Esophagus squamous epithelium (tissue), 5 donors: ENCODE measurements at regions not wholly inside any gene's neighbourhood (a gene's known extent, or its start where the extent isn't known, plus 50 kb on each side); places are given as distances from the start of the nearest gene placed in this dataset.

Source experiments
- DNase-seq: peaks from one replicate; lab custom pipeline; 2025; lab: John Stamatoyannopoulos, UW
- H3K27ac ChIP-seq, 4 donors: fragments of 200-600 bp; sonication (generic); one replicate each; pipeline ENCODE4 v1.5.1; 2016 to 2019; ENCODE audit warnings: mild to moderate bottlenecking in 1 of 4
- H3K27me3 ChIP-seq, 4 donors: fragments of 200-600 bp; sonication (generic); 1 replicate in 3 of 4; 2 replicates in 1 of 4; pipeline versions ENCODE4 v1.5.1 to v1.6.0; 2017 to 2021; ENCODE audit warnings: antibody characterized with exemption in 1 of 4
- H3K36me3 ChIP-seq, 3 donors: fragments of 200-600 bp; sonication (generic); one replicate each; pipeline ENCODE4 v1.5.1; 2016 to 2019
- H3K4me1 ChIP-seq, 3 donors: fragments of 200-600 bp; sonication (generic); one replicate each; pipeline ENCODE4 v1.5.1; 2017 to 2019
- H3K4me3 ChIP-seq, 4 donors: fragments of 200-600 bp; sonication (generic); 1 replicate in 3 of 4; 2 replicates in 1 of 4; pipeline ENCODE4 v1.5.1; 2016 to 2019; ENCODE audit warnings: mild to moderate bottlenecking in 2 of 4, moderate library complexity in 1 of 4
- H3K9me3 ChIP-seq, 3 donors: fragments of 200-600 bp; sonication (generic); one replicate each; pipeline ENCODE4 v1.5.1; 2016 to 2019
- CTCF ChIP-seq, 6 experiments: fragments of 450-650 bp in 4 of 6; fragments of 200-600 bp in 2 of 6; sonication (generic) in 2 of 6; IDR thresholded peaks; one replicate each; pipeline ENCODE4 v1.5.1; 2016 to 2019; ENCODE audit warnings: antibody characterized with exemption in 6 of 6, mild to moderate bottlenecking in 4 of 6, moderate library complexity in 4 of 6
- POLR2A ChIP-seq, 4 donors: fragments of 450-650 bp; IDR thresholded peaks; one replicate each; pipeline ENCODE4 v1.6.1; 2017; ENCODE audit warnings: antibody characterized with exemption in 4 of 4, mild to moderate bottlenecking in 4 of 4, moderate library complexity in 3 of 4
- WGBS, 2 donors: methylation state at CpG; one replicate each; pipeline ENCODE4 v1.1.5; 2018; 5-methylcytosine and 5-hydroxymethylcytosine counted together
- intact Hi-C: fragments of 100-400 bp; cut with DNase I; formaldehyde crosslinking; loops from one replicate; pipeline ENCODE4 v1.15.0; 2022
- donor health status: DM: yes; HTN: yes; CAD: no.

GRCh38 chrX:142002471-142002870 lies 98.8 kb downstream of the MAGEC1 start:
- no peak for TF ChIP-seq POLR2A (IDR thresholded peaks at IDR 0.05)
- TF ChIP-seq CTCF (IDR thresholded peaks at IDR 0.05) = no peak
- no peak overlapping the region for H3K27ac ChIP-seq
- WGBS, 2 donors = 50 to 57% methylated on average over 3 of the region's 3 CpGs
- H3K27me3 ChIP-seq = no peaks in the 10 kb centered on the region
- intact Hi-C loops = no loop called here
- no peaks in the 10 kb centered on the region for H3K9me3 ChIP-seq
- DNase-seq = no peak
- H3K36me3 ChIP-seq = no peaks in the 10 kb centered on the region
- H3K4me1 ChIP-seq = no peaks in the 10 kb centered on the region
- H3K4me3 ChIP-seq = no peak overlapping the region

- WGBS, 2 donors = 0 to 25% methylated on average over 1 of the region's 1 CpG
- no peaks in the 10 kb centered on the region for H3K9me3 ChIP-seq
These were observed 98.2 kb downstream of the MAGEC1 start for GRCh38 chrX:142001934-142002333.

GRCh38 chrX:141989815-141990214 lies 86.1 kb downstream of the MAGEC1 start:
- DNase-seq = no peak
- no peaks in the 10 kb centered on the region for H3K36me3 ChIP-seq
- H3K4me3 ChIP-seq = no peak overlapping the region
- no peaks in the 10 kb centered on the region for H3K9me3 ChIP-seq
- 41 to 57% methylated on average over 4 to 5 of the region's 5 CpGs for WGBS, 2 donors
- TF ChIP-seq CTCF (IDR thresholded peaks at IDR 0.05) (no peak), POLR2A (IDR thresholded peaks at IDR 0.05) (no peak)
- intact Hi-C loops = no loop called here
- no peak overlapping the region for H3K27ac ChIP-seq
- H3K4me1 ChIP-seq = no peaks in the 10 kb centered on the region
- no peaks in the 10 kb centered on the region for H3K27me3 ChIP-seq

More at GRCh38 chrX:142001934-142002333, 98.2 kb downstream of the MAGEC1 start:
- no peaks in the 10 kb centered on the region for H3K27me3 ChIP-seq
- H3K4me3 ChIP-seq = no peak overlapping the region
- H3K27ac ChIP-seq = no peak overlapping the region
- no peaks in the 10 kb centered on the region for H3K4me1 ChIP-seq
- TF ChIP-seq CTCF (IDR thresholded peaks at IDR 0.05) (no peak), POLR2A (IDR thresholded peaks at IDR 0.05) (no peak)
- DNase-seq = no peak
- intact Hi-C loops = no loop called here
- H3K36me3 ChIP-seq = no peaks in the 10 kb centered on the region

GRCh38 chrX:141989134-141989533 lies 85.4 kb downstream of the MAGEC1 start:
- 25 to 31% methylated on average over 1 of the region's 1 CpG for WGBS, 2 donors
- no peaks in the 10 kb centered on the region for H3K4me1 ChIP-seq
- H3K9me3 ChIP-seq = no peaks in the 10 kb centered on the region
- intact Hi-C loops = no loop called here
- H3K27me3 ChIP-seq = no peaks in the 10 kb centered on the region
- TF ChIP-seq POLR2A (IDR thresholded peaks at IDR 0.05) (no peak), CTCF (IDR thresholded peaks at IDR 0.05) (no peak)
- H3K4me3 ChIP-seq = no peak overlapping the region
- no peak for DNase-seq
- no peak overlapping the region for H3K27ac ChIP-seq
- H3K36me3 ChIP-seq = no peaks in the 10 kb centered on the region

GRCh38 chrX:141982296-141982695 lies 78.6 kb downstream of the MAGEC1 start:
- Histone ChIP-seq H3K27me3 (no peaks in the 10 kb centered on the region), H3K36me3 (no peaks in the 10 kb centered on the region), H3K4me3 (no peak overlapping the region), H3K9me3 (no peaks in the 10 kb centered on the region), H3K27ac (no peak overlapping the region), H3K4me1 (no peaks in the 10 kb centered on the region)
- WGBS, 2 donors = 76 to 79% methylated on average over 3 of the region's 3 CpGs
- intact Hi-C loops = no loop called here
- DNase-seq = no peak
- TF ChIP-seq CTCF (IDR thresholded peaks at IDR 0.05) (no peak), POLR2A (IDR thresholded peaks at IDR 0.05) (no peak)
